HG03342 (cell line): ENCODE measurements at regions not wholly inside any gene's neighbourhood (a gene's known extent, or its start where the extent isn't known, plus 50 kb on each side); places are given as distances from the start of the nearest gene placed in this dataset.
"Not testable (repeated sequence)": the region's sequence is repeated elsewhere in the genome, so short reads cannot be mapped to it uniquely, and the experiment has no call there.

Experiments used
- ATAC-seq: cut with Tn5 transposase; IDR thresholded peaks from one replicate; pipeline ENCODE4 v1.9.1; 2021; ENCODE audit warnings: mild to moderate bottlenecking, moderate library complexity; ENCODE audit not compliant: unreplicated experiment

GRCh38 chr11:112537026-112537425, 276.4 kb upstream of the PLET1 start:
- ATAC-seq: no peak

DNA sequence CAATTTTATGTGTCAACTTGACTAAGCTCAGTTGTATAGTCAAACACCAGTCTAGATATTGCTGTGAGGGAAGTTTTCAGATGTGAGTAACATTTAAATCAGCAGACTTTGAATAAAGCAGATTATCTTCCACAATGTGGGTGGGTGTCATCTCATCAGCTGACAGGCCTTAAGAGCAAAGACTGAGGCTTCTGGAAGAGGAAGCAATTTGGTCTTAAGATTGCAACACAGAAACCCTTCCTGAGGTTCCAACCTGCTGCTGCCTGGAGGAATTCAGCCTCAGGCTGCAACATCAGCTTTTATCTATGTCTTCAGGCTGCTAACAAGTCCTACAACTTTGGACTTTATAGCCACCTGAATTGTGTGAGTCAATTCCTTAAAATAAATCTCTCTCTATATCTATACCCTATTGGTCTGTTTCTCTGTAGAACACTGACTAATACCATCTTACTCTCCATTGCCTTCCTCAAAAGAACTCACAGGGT, 277.2 kb upstream of the PLET1 start:
- ATAC-seq: no peak

- ATAC-seq: no peak
Measured at GRCh38 chr11:112538534-112539280, 278.0 kb upstream of the PLET1 start.

GRCh38 chr11:112539281-112539555, 278.6 kb upstream of the PLET1 start:
- ATAC-seq: not testable (repeated sequence)

- ATAC-seq: no peak
Measured at GRCh38 chr11:112539741-112540140, 279.1 kb upstream of the PLET1 start.

DNA sequence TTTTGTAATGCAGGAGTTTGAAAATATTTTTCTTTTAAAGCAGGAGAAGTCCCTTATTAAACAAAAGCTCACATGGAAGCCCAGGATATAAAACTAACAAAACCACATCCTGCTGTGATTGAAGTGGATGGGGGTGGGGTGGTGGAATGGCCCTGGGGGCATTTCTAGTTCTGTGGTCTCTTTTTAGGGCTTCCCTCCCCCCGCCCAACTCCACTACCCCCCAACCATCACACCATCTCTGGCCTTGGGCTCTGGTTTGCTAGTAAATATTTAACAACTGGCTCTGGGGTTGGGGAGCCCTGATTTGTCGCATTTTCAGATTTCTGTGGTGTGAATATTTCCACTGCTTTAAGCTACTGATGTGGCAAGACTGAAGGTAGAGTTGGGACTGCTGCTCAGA, 279.6 kb upstream of the PLET1 start:
- no peak for ATAC-seq

- no peak for ATAC-seq
Measured at GRCh38 chr11:112541140-112542046, 280.7 kb upstream of the PLET1 start.

DNA sequence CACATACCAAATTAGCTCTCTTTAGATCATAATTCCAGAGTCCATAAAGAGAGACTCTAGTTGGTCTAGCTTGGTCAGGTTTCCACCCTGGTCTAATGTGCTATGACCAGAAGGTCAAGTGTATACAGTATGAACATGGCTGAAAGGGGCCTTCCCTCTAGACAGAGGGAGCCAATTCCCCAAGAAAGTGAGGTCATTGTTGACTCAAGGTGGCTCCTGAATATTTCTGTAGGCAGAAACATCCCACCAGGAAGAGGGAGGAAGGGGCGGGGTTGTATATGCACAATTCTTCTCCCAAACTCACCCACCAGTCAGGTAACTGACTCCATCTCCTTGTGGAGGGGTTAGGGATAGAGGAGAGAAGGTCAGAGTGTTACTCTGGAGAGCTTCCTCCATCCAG, 281.8 kb upstream of the PLET1 start:
- ATAC-seq: no peak

GRCh38 chr11:112543390-112543789, 282.7 kb upstream of the PLET1 start:
- ATAC-seq: no peak

DNA sequence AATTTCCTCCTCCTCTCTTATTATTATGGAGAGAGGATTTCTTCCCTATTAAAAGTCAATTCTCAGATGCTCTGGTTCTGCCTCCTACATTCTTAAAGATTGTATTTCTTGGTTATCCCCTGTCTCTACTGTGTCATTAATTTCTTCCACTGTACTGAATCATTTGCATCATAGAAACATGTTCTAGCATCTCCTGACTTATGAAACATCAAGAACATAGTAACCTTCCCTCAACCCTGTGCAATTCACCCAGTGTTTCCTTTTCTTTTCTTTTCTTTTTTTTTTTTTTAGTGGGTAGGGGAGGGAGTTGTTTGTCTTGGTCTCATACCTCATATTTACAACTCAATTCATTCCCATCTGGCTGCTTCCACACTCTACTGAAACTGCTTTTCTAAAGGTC, 288.0 kb upstream of the PLET1 start:
- ATAC-seq: no peak

DNA sequence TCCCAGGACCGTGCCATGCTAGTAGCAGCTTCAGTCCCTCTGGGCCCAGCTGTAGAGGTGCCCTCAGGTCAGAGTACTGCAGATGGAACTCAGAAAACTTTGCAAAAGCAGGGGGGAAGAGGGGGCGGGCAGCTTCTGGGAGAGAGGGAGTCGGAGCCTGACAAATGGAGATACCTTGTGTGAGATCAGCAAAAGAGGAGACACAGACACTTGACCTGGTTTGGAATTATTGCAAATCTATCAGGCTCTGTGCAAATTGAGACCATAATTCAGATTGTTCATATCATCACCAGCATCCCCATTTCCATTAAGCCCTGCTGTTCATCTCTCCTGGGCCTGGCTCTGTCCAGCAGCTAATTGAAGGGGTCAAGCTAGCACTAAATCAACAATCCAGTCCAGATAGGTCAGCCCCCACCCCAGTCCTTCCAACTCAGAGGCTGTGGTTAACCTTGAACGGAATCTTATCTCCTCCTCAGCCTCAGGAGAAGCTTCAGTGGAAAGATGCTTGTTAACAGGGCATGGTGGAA, 292.6 kb upstream of the PLET1 start:
- no peak for ATAC-seq

GRCh38 chr11:112554586-112554985, 293.9 kb upstream of the PLET1 start:
- no peak for ATAC-seq

DNA sequence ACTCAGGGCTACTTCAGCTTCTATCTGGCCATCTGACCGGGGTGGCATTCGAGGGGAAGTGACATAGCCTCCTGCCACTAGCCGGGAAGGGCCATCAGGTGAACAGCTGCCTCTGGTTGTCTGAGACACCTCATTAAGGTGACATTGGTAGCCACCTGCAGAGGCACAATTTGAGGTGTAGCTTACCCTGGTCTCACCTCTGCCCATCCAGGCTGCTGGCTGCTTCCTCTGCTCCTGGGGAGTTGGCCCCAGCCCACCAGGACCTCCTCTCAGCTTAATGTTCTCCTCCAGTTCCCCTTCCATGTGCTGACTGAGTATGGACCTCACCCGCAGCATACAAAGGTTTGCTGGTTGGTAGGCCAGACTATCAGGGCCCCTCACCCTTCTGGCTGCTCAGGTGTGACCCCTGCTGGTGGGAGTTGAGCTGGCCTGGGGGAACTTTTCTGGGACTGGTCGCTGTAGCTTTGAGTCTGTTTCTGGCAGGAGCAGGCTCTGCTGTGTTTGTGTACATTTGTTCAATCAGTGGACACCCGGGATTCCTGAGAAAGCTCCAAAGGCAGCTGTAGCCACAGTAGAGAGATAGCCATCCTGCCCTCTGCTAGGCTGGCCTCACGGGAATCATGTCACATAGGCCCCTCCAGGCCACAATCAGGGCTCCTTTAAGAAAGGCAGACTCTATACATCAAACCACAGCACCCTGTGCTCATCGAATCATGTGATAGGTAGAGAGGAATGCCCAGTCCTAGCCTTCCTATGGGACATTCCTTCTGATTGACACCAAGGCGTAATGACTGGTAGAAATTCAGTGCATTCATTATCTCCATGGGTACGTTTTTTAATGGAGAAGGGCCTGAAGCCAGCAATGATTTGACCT, 295.1 kb upstream of the PLET1 start:
- ATAC-seq: peak; percentile 58

GRCh38 chr11:112558691-112559090, 298.0 kb upstream of the PLET1 start:
- no peak for ATAC-seq

GRCh38 chr11:112563808-112564207, 303.1 kb upstream of the PLET1 start:
- ATAC-seq: no peak

DNA sequence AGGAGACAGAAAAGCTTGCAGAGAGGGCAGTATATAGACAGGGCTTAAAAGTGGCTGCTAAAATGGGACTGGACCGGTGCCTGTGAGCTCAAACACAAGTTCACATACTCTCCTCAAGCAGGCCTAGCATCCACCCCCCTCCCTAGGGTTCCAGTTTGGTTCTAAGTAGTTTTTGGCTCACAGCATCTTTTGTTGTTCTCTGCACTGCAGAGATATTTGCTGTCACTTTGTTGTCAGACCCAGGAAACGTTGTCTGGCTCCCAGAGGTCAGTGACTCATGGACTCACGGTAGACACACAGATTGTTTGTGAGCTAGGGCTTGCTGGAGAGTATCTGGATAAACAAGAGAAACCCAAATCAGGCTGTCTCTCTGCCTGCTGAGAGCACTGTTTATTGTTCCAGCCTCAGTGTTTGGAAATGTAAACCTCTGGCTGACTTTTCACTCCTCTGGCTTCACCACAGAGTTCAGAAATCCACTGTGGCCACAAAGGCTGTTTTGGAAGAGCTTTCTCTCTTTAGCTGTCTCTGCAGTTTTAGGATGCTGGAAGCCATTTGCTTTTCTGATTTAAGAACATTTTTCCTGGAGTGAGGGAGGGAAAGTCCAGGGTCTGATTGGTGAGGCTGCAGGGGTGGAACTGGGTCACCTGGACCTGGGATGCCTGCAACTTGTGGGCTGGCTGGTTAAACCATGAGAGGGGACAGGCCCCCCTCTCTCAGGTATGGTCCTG, 303.7 kb upstream of the PLET1 start:
- no peak for ATAC-seq

DNA sequence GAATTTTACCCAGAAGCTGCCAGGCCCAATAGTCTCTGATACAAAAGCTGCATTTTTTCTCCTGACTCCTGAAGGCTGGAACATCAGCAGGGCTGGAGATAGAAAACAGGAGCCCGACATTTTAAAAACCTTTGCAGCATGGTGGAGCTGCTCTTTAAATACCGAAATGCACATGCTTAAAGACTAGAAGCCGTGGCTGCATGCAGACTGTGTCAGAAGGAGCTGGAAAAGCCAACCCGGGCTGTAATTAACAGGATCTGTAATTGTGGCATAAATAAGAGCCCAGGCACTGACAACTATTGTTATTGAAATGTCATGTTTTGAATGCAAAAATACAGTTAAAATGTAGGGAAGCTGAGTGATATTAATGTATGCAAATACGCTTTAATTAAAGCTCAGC, 304.9 kb upstream of the PLET1 start:
- ATAC-seq: no peak

DNA sequence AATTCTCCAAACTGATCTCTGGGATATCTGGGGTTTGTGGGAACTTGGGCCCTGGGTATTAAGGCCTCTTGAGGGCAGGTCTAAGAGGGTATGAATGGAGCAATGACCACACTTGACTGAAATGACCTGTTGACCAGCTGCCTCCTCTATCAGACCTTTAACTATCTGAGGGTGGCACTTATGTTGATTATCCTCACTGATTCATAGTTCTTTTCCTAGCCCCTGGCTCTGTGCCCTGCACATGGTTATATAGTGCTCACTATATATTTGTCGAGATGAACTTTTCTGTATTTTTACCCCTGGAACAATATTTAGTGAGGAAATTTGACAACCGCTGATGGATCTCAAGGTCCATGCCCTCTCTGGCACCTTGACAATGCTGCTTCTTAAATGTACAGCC, 305.5 kb upstream of the PLET1 start:
- no peak for ATAC-seq

- no peak for ATAC-seq
Measured at GRCh38 chr11:112570333-112570732, 309.7 kb upstream of the PLET1 start.

DNA sequence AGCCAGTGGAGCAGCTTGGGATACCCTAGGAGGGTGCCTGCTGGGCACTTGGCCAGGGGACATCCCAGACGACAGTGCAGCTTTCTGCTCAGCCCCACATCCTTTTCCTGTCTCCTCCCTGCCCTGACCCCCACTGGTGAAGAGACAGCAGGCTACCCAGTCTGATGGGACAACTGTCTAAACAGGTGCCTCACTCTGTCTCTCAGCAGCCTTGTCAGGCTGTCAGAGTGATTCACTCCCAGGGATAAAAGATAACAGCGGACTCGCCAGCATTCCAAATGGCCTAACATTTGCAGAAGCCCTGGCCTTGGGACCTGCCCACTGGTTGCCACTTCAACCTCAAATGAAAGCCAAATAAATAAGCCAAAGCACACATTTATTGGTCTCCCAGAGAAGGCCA, 318.6 kb upstream of the PLET1 start:
- ATAC-seq: no peak
